HCT116 (cell line): ENCODE measurements at regions not wholly inside any gene's neighbourhood (a gene's known extent, or its start where the extent isn't known, plus 50 kb on each side); places are given as distances from the start of the nearest gene placed in this dataset.

Experiments
- ATAC-seq: fragments of 200-7000 bp; cut with Tn5 transposase; 2 replicates; pipeline ENCODE4 v1.9.1; 2020; ENCODE audit warnings: mild to moderate bottlenecking, moderate library complexity
- BruUV-seq: library from RNA; stranded (reverse); fragments of 400-500 nt; replicated peaks from 2 replicates; lab custom pipeline; 2021; lab: Mats Ljungman, UMichigan
- CTCF ChIA-PET: fragments of 300-600 bp; sonication (Branson Sonifier 250); formaldehyde crosslinking; loops from one replicate; lab custom pipeline; 2021; ENCODE audit warnings: antibody characterized with exemption; lab: Charles Lee
- POLR2A ChIA-PET: fragments of 300-600, 350-600 bp; sonication (Branson Sonifier 250); formaldehyde crosslinking; loops from one replicate; lab custom pipeline; 2021; ENCODE audit warnings: antibody characterized with exemption; lab: Charles Lee
- RAD21 ChIA-PET, 2 experiments: fragments of 300-600 bp; sonication (Branson Sonifier 250); formaldehyde crosslinking; loops; one replicate each; lab custom pipeline; 2023; ENCODE audit warnings: low total read pairs in 2 of 2; ENCODE audit not compliant: uncharacterized antibody in 2 of 2, unreplicated experiment in 2 of 2, low non-redundant PET in 1 of 2; lab: Charles Lee
- DNase-seq: peaks from one replicate; pipeline ENCODE4 v3.0.0-alpha.2; 2010; ENCODE audit warnings: low read depth, low spot score
- H2AFZ ChIP-seq: fragments of 200-600 bp; shearing (Covaris generic), sonication (generic); 2 replicates; pipeline ENCODE4 v1.6.1; 2017; ENCODE audit warnings: low read depth, mixed run types, mixed read lengths, antibody characterized with exemption, low read length; ENCODE audit not compliant: poor library complexity, severe bottlenecking
- H3K27ac ChIP-seq: 2 replicates; pipeline ENCODE4 v1.5.1; 2012; ENCODE audit warnings: low read depth, low read length
- H3K27me3 ChIP-seq: fragments of 200-600 bp; sonication (generic); 2 replicates; pipeline ENCODE4 v1.6.1; 2016; ENCODE audit warnings: mixed run types, low read length, mixed read lengths; ENCODE audit not compliant: insufficient read depth
- H3K36me3 ChIP-seq, 2 experiments: fragments of 200-500 bp in 1 of 2; fragments of 200-600 bp in 1 of 2; sonication (Bioruptor generic) in 1 of 2; sonication (generic) in 1 of 2; 2 replicates each; pipeline versions ENCODE4 v1.5.1 to v1.6.1; 2014 to 2016; ENCODE audit warnings: low read length in 2 of 2, inconsistent platforms in 1 of 2, mixed read lengths in 1 of 2, mixed run types in 1 of 2; ENCODE audit not compliant: insufficient read depth in 2 of 2, control insufficient read depth in 1 of 2
- H3K4me1 ChIP-seq, 2 experiments: fragments of 200-600 bp in 1 of 2; sonication (generic) in 1 of 2; 2 replicates each; pipeline versions ENCODE4 v1.5.1 to v1.6.1; 2012 to 2017; ENCODE audit warnings: low read length in 2 of 2, inconsistent platforms in 1 of 2, mild to moderate bottlenecking in 1 of 2, mixed read lengths in 1 of 2, mixed run types in 1 of 2, moderate library complexity in 1 of 2; ENCODE audit not compliant: insufficient read depth in 2 of 2, control insufficient read depth in 1 of 2
- H3K4me2 ChIP-seq: fragments of 200-600 bp; sonication (generic); 2 replicates; pipeline ENCODE4 v1.6.1; 2017; ENCODE audit warnings: mixed run types, low read length, mixed read lengths
- H3K4me3 ChIP-seq, 2 experiments: fragments of 200-600 bp in 1 of 2; sonication (generic) in 1 of 2; replicated peaks in 1 of 2; 2 replicates each; pipeline ENCODE4 v1.5.1; 2011 to 2016; ENCODE audit warnings: low read length in 2 of 2, control low read depth in 1 of 2, low read depth in 1 of 2, mild to moderate bottlenecking in 1 of 2, mixed read lengths in 1 of 2, mixed run types in 1 of 2
- H3K79me2 ChIP-seq: fragments of 200-600 bp; sonication (generic); 2 replicates; pipeline ENCODE4 v1.6.1; 2017; ENCODE audit warnings: mild to moderate bottlenecking, mixed run types, low read length, moderate library complexity, mixed read lengths; ENCODE audit not compliant: insufficient read depth
- H3K9ac ChIP-seq: fragments of 200-600 bp; sonication (generic); 2 replicates; pipeline ENCODE4 v1.6.1; 2016; ENCODE audit warnings: low read length, mixed read lengths
- H3K9me2 ChIP-seq: fragments of 200-600 bp; sonication (generic), shearing (Covaris generic); 2 replicates; pipeline ENCODE4 v1.6.1; 2017; ENCODE audit warnings: mixed run types, mild to moderate bottlenecking, moderate library complexity; ENCODE audit not compliant: insufficient read depth
- H3K9me3 ChIP-seq, 2 experiments: fragments of 200-500 bp in 1 of 2; fragments of 200-600 bp in 1 of 2; sonication (Bioruptor generic) in 1 of 2; sonication (generic) in 1 of 2; 2 replicates each; pipeline ENCODE4 v1.6.1; 2014 to 2017; ENCODE audit warnings: low read length in 2 of 2, mixed read lengths in 2 of 2, inconsistent platforms in 1 of 2, low read depth in 1 of 2, mild to moderate bottlenecking in 1 of 2, mixed run types in 1 of 2, moderate library complexity in 1 of 2; ENCODE audit not compliant: control insufficient read depth in 1 of 2, insufficient read depth in 1 of 2
- H4K20me1 ChIP-seq: fragments of 200-600 bp; sonication (generic), shearing (Covaris generic); 2 replicates; pipeline ENCODE4 v1.6.1; 2017; ENCODE audit warnings: mixed run types, mild to moderate bottlenecking, moderate library complexity; ENCODE audit not compliant: insufficient read depth
- EGR1 ChIP-seq: IDR thresholded peaks from 2 replicates; pipeline ENCODE4 v1.6.1; 2012; ENCODE audit warnings: low read depth
- ELF1 ChIP-seq: IDR thresholded peaks from 2 replicates; pipeline ENCODE4 v1.6.1; 2012; ENCODE audit warnings: low read depth, borderline replicate concordance
- EZH2phosphoT487 ChIP-seq: fragments of 200-600 bp; IDR thresholded peaks from 2 replicates; pipeline ENCODE4 v1.6.1; 2018; ENCODE audit warnings: antibody characterized with exemption, borderline replicate concordance
- FOSL1 ChIP-seq: IDR thresholded peaks from 2 replicates; pipeline ENCODE4 v1.6.1; 2012; ENCODE audit warnings: low read depth
- JUND ChIP-seq: IDR thresholded peaks from 2 replicates; pipeline ENCODE4 v1.6.1; 2012
- POLR2AphosphoS5 ChIP-seq: IDR thresholded peaks from 2 replicates; pipeline ENCODE4 v1.6.1; 2011; ENCODE audit warnings: mild to moderate bottlenecking, low read depth, low read length, moderate library complexity
- RAD21 ChIP-seq: IDR thresholded peaks from 2 replicates; pipeline ENCODE4 v1.6.1; 2012; ENCODE audit warnings: low read depth, mild to moderate bottlenecking
- REST ChIP-seq: IDR thresholded peaks from 2 replicates; pipeline ENCODE4 v1.6.1; 2012; ENCODE audit warnings: low read depth
- SIN3A ChIP-seq: IDR thresholded peaks from 2 replicates; pipeline ENCODE4 v1.6.1; 2012; ENCODE audit warnings: low read depth
- SP1 ChIP-seq: IDR thresholded peaks from 2 replicates; pipeline ENCODE4 v1.6.1; 2012; ENCODE audit warnings: low read depth
- SRF ChIP-seq: IDR thresholded peaks from 2 replicates; pipeline ENCODE4 v1.6.1; 2012; ENCODE audit warnings: low read depth
- YY1 ChIP-seq: IDR thresholded peaks from 2 replicates; pipeline ENCODE4 v1.6.1; 2011; ENCODE audit warnings: low read length, low read depth, moderate library complexity, mild to moderate bottlenecking; ENCODE audit not compliant: insufficient replicate concordance; ENCODE audit errors: extremely low read depth
- intact Hi-C: fragments of 100-400 bp; cut with micrococcal nuclease; formaldehyde crosslinking; loops from 2 replicates; pipeline ENCODE4 v1.10.0; 2022
- TF ChIP-seq, protein P1 (sequence below): IDR thresholded peaks from 2 replicates; pipeline ENCODE4 v1.6.1; 2011; ENCODE audit warnings: mild to moderate bottlenecking, low read length, moderate library complexity; ENCODE audit not compliant: insufficient replicate concordance; ENCODE audit errors: extremely low read depth
- TF ChIP-seq, protein P2 (sequence below), 3 experiments: fragments of 200-600 bp in 1 of 3; sonication (generic) in 1 of 3; IDR thresholded peaks in 2 of 3; conservative IDR thresholded peaks in 1 of 3; 2 replicates each; pipeline ENCODE4 v1.5.1; 2012 to 2017; ENCODE audit warnings: low read depth in 2 of 3, low read length in 2 of 3, antibody characterized with exemption in 1 of 3, borderline replicate concordance in 1 of 3, control low read depth in 1 of 3, mild to moderate bottlenecking in 1 of 3, mixed read lengths in 1 of 3, mixed run types in 1 of 3, moderate library complexity in 1 of 3; ENCODE audit not compliant: insufficient read depth in 1 of 3
- TF ChIP-seq, protein P3 (sequence below): IDR thresholded peaks from 2 replicates; pipeline ENCODE4 v1.6.1; 2012

GRCh38 chr15:31156808-31157207 lies 55.3 kb upstream of the TRPM1 start:
- H3K27ac ChIP-seq: no peak overlapping the region
- CTCF ChIA-PET: no interaction called here
- no peaks in the 10 kb centered on the region for H3K27me3 ChIP-seq
- TF ChIP-seq EZH2phosphoT487 (no peak), POLR2AphosphoS5 (no peak), SIN3A (no peak), JUND (no peak), YY1 (no peak), EGR1 (no peak), ELF1 (no peak), SRF (no peak), FOSL1 (no peak), REST (no peak), RAD21 (no peak), SP1 (no peak)
- TF ChIP-seq, protein P1, sequence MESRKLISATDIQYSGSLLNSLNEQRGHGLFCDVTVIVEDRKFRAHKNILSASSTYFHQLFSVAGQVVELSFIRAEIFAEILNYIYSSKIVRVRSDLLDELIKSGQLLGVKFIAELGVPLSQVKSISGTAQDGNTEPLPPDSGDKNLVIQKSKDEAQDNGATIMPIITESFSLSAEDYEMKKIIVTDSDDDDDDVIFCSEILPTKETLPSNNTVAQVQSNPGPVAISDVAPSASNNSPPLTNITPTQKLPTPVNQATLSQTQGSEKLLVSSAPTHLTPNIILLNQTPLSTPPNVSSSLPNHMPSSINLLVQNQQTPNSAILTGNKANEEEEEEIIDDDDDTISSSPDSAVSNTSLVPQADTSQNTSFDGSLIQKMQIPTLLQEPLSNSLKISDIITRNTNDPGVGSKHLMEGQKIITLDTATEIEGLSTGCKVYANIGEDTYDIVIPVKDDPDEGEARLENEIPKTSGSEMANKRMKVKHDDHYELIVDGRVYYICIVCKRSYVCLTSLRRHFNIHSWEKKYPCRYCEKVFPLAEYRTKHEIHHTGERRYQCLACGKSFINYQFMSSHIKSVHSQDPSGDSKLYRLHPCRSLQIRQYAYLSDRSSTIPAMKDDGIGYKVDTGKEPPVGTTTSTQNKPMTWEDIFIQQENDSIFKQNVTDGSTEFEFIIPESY: no peak
- TF ChIP-seq, protein P2, sequence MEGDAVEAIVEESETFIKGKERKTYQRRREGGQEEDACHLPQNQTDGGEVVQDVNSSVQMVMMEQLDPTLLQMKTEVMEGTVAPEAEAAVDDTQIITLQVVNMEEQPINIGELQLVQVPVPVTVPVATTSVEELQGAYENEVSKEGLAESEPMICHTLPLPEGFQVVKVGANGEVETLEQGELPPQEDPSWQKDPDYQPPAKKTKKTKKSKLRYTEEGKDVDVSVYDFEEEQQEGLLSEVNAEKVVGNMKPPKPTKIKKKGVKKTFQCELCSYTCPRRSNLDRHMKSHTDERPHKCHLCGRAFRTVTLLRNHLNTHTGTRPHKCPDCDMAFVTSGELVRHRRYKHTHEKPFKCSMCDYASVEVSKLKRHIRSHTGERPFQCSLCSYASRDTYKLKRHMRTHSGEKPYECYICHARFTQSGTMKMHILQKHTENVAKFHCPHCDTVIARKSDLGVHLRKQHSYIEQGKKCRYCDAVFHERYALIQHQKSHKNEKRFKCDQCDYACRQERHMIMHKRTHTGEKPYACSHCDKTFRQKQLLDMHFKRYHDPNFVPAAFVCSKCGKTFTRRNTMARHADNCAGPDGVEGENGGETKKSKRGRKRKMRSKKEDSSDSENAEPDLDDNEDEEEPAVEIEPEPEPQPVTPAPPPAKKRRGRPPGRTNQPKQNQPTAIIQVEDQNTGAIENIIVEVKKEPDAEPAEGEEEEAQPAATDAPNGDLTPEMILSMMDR (IDR thresholded peaks at IDR 0.05 in 2 of 3, conservative IDR thresholded peaks at IDR 0.05 in 1 of 3; ENCODE audit: borderline replicate concordance in 1 of 3, insufficient read depth in 1 of 3, low read depth in 2 of 3, low read length in 2 of 3): no peak
- TF ChIP-seq, protein P3, sequence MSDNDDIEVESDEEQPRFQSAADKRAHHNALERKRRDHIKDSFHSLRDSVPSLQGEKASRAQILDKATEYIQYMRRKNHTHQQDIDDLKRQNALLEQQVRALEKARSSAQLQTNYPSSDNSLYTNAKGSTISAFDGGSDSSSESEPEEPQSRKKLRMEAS: no peak
- TF ChIP-seq, all 23 proteins: peak for 0
- Histone ChIP-seq H3K79me2 (no peaks in the 10 kb centered on the region), H3K4me1 (no peaks in the 10 kb centered on the region), H3K4me2 (no peak overlapping the region), H3K9ac (no peak overlapping the region), H3K9me3 (no peaks in the 10 kb centered on the region), H3K4me3 (no peak overlapping the region), H4K20me1 (no peaks in the 10 kb centered on the region), H2AFZ (no peak overlapping the region), H3K36me3 (no peaks in the 10 kb centered on the region), H3K9me2 (no peaks in the 10 kb centered on the region)
- intact Hi-C loops: no loop called here
- BruUV-seq: no TSS peak
- DNase-seq: no peak
- no peak for ATAC-seq
- ChIA-PET RAD21 (no interaction called here), POLR2A (interaction anchor here (0.8 kb wide), 1 partner anchor 21 kb away, joined by 3 read pairs; no protein-coding TSS in a partner anchor)
